Peyer's patch (tissue), 4 donors: ENCODE measurements at regions not wholly inside any gene's neighbourhood (a gene's known extent, or its start where the extent isn't known, plus 50 kb on each side); places are given as distances from the start of the nearest gene placed in this dataset.

Experiments used
- DNase-seq, 3 donors: peaks; one replicate each; pipeline ENCODE4 v3.0.0-alpha.2; 2017 to 2019
- H3K27ac ChIP-seq, 4 donors: fragments of 200-600 bp; sonication (generic); one replicate each; pipeline ENCODE4 v1.5.1; 2016 to 2019
- H3K27me3 ChIP-seq, 2 donors: fragments of 200-600 bp; sonication (generic); one replicate each; pipeline ENCODE4 v1.5.1; 2019
- H3K36me3 ChIP-seq, 3 donors: fragments of 200-600 bp; sonication (generic); one replicate each; pipeline ENCODE4 v1.5.1; 2016 to 2019
- H3K4me1 ChIP-seq, 4 donors: fragments of 200-600 bp; sonication (generic); one replicate each; pipeline ENCODE4 v1.5.1; 2016 to 2019
- H3K4me3 ChIP-seq, 4 donors: fragments of 200-600 bp; sonication (generic); 1 replicate in 3 of 4; 2 replicates in 1 of 4; pipeline ENCODE4 v1.5.1; 2016 to 2019; ENCODE audit warnings: mild to moderate bottlenecking in 1 of 4
- H3K9me3 ChIP-seq, 4 donors: fragments of 200-600 bp; sonication (generic); one replicate each; pipeline ENCODE4 v1.5.1; 2016 to 2019; ENCODE audit warnings: mild to moderate bottlenecking in 1 of 4
- POLR2A ChIP-seq, 2 donors: fragments of 450-650 bp; IDR thresholded peaks; one replicate each; pipeline ENCODE4 v1.5.1; 2017; ENCODE audit warnings: antibody characterized with exemption in 2 of 2, mild to moderate bottlenecking in 2 of 2, moderate library complexity in 2 of 2
- TF ChIP-seq, protein P1 (sequence below), 6 experiments: fragments of 450-650 bp in 4 of 6; fragments of 200-600 bp in 2 of 6; sonication (generic) in 1 of 6; IDR thresholded peaks; one replicate each; pipeline ENCODE4 v1.5.1; 2017 to 2019; ENCODE audit warnings: antibody characterized with exemption in 6 of 6, mild to moderate bottlenecking in 3 of 6, moderate library complexity in 1 of 6

DNA sequence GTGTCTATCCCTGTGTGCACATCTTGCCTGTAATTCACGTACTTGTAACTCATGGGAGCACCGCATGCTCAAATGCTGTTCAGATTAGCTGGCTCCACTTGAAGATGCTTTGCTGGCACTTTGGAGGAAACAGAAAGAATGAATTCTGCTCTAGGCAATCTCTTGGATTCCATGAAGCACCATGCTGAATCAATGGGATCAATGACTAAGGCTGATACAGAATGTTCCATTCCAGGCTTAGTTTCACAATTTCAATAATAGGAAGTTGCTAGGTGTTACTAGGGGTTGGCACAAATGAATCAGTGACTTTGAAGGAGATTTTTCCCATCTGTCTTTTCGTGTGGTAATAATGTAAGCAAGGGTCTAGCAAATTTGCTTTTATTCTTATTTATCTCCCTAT lies 328.8 kb downstream of the OSR1 start:
- no peak overlapping the region for H3K4me3 ChIP-seq
- H3K27ac ChIP-seq: no peak overlapping the region
- no peaks in the 10 kb centered on the region for H3K4me1 ChIP-seq
- no peaks in the 10 kb centered on the region for H3K36me3 ChIP-seq
- no peaks in the 10 kb centered on the region for H3K9me3 ChIP-seq
- DNase-seq: no peak
- no peaks in the 10 kb centered on the region for H3K27me3 ChIP-seq
- TF ChIP-seq, protein P1, sequence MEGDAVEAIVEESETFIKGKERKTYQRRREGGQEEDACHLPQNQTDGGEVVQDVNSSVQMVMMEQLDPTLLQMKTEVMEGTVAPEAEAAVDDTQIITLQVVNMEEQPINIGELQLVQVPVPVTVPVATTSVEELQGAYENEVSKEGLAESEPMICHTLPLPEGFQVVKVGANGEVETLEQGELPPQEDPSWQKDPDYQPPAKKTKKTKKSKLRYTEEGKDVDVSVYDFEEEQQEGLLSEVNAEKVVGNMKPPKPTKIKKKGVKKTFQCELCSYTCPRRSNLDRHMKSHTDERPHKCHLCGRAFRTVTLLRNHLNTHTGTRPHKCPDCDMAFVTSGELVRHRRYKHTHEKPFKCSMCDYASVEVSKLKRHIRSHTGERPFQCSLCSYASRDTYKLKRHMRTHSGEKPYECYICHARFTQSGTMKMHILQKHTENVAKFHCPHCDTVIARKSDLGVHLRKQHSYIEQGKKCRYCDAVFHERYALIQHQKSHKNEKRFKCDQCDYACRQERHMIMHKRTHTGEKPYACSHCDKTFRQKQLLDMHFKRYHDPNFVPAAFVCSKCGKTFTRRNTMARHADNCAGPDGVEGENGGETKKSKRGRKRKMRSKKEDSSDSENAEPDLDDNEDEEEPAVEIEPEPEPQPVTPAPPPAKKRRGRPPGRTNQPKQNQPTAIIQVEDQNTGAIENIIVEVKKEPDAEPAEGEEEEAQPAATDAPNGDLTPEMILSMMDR (IDR thresholded peaks at IDR 0.05): no peak
- TF ChIP-seq POLR2A (IDR thresholded peaks at IDR 0.05): no peak

DNA sequence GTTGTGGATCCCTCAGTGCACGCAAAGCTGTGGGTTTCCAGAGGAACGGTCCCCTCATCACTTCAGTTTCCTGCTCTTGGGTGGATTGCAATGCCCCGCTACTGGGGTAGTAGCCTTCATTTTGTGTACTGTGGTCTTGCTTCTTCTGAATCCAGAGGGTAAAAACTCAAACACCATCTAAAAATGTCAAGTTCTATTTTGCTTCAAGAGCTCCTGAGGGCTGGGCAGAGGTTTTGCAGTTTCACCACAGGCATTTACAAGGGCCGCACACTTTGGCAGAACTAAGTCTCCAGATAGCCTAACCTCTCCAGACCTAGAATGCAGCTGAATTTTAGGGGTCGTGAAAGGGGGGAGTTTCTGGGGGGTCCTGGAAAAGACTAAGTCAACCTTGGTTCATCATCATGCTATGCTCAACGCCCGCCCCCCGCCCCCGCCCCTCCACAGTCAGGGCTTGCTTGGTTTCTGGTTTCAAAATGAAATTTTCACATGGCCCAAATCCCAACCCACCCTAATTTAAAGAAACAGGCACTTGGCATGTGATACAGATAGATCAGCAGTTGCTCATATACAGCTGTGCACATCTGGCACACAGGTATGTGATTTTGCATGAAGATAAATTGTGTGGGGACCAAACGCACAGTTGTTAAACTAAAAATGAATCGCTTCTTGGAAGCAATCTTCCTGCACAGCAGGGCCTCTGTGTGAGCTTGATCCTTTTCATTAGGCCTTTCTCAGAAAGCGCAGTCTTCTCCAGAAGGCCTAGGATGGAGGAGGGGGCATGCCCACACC lies 329.6 kb downstream of the OSR1 start:
- Histone ChIP-seq H3K27me3 (no peaks in the 10 kb centered on the region), H3K4me1 (no peaks in the 10 kb centered on the region), H3K36me3 (no peaks in the 10 kb centered on the region), H3K9me3 (no peaks in the 10 kb centered on the region), H3K4me3 (no peak overlapping the region), H3K27ac (no peak overlapping the region)
- no peak for DNase-seq
- TF ChIP-seq, protein P1 (IDR thresholded peaks at IDR 0.05): no peak
- no peak for TF ChIP-seq POLR2A (IDR thresholded peaks at IDR 0.05)

DNA sequence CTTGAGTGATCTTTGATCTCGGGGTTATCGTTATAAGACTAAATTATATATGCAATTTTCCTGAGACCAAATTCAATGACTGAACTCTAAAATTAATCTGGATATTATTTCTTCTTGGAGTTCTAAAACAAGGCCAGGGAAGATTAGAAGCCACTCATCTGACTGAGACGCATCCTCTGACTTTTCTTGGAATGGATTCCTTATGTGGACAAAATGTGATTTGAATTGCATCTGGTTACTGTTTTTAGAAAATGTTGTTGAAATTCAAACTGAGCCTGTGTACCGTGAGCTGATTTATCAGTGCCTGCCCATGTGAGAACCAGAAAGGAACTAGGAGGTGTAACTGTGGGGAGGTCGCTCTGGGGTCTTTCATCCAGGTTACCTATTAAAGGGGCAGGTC lies 330.8 kb downstream of the OSR1 start:
- Histone ChIP-seq H3K36me3 (no peaks in the 10 kb centered on the region), H3K9me3 (no peaks in the 10 kb centered on the region), H3K27ac (no peak overlapping the region), H3K27me3 (no peaks in the 10 kb centered on the region), H3K4me1 (no peaks in the 10 kb centered on the region), H3K4me3 (no peak overlapping the region)
- DNase-seq: no peak
- no peak for TF ChIP-seq POLR2A (IDR thresholded peaks at IDR 0.05)
- TF ChIP-seq, protein P1 (IDR thresholded peaks at IDR 0.05): no peak

DNA sequence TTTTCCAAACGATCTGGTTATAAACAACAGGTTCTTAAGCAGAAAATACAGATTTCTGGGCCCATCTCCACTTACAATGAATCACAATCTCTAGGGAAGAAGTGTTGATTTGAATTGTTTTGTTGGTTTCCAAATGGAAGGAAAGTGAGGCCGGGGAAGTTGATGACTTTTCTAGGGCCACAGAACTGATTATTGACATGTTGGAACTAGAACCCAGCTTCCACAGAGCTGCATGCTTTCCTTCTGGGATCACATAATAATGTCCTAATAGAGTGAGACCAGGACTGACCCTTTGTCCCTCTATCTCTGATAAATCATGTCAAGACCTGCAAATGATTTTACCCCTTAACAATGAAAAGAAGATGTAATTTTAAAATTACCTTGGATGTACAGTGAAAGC lies 332.2 kb downstream of the OSR1 start:
- no peak for DNase-seq
- H3K36me3 ChIP-seq: no peaks in the 10 kb centered on the region
- H3K27ac ChIP-seq: no peak overlapping the region
- H3K27me3 ChIP-seq: no peaks in the 10 kb centered on the region
- no peaks in the 10 kb centered on the region for H3K9me3 ChIP-seq
- TF ChIP-seq POLR2A (IDR thresholded peaks at IDR 0.05): no peak
- TF ChIP-seq, protein P1 (IDR thresholded peaks at IDR 0.05): no peak
- no peaks in the 10 kb centered on the region for H3K4me1 ChIP-seq
- H3K4me3 ChIP-seq: no peak overlapping the region

DNA sequence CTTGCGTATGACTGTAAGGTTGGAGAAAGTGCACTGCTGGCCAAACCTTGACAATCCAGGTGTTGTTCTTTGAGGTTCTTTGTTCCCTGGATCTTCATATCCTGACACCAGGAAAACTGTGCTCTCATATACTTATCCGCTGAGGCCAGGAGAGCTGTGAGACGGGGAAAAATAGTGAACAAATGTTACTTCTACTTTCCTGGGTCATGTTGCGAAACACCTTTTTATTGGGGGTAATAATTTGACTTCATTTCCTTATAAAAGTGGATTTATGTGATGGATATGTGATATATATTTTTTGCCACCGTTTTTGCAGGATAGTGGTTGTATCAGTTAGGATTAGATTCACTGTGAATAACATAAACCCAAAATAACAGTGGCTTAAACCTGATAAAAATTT lies 336.1 kb downstream of the OSR1 start:
- Histone ChIP-seq H3K9me3 (no peaks in the 10 kb centered on the region), H3K27me3 (no peaks in the 10 kb centered on the region), H3K4me3 (no peak overlapping the region), H3K4me1 (no peaks in the 10 kb centered on the region), H3K36me3 (no peaks in the 10 kb centered on the region), H3K27ac (no peak overlapping the region)
- no peak for TF ChIP-seq POLR2A (IDR thresholded peaks at IDR 0.05)
- TF ChIP-seq, protein P1 (IDR thresholded peaks at IDR 0.05): no peak
- no peak for DNase-seq
